ENCODE measurements at regions not wholly inside any gene's neighbourhood (a gene's known extent, or its start where the extent isn't known, plus 50 kb on each side); places are given as distances from the start of the nearest gene placed in this dataset.

DNA sequence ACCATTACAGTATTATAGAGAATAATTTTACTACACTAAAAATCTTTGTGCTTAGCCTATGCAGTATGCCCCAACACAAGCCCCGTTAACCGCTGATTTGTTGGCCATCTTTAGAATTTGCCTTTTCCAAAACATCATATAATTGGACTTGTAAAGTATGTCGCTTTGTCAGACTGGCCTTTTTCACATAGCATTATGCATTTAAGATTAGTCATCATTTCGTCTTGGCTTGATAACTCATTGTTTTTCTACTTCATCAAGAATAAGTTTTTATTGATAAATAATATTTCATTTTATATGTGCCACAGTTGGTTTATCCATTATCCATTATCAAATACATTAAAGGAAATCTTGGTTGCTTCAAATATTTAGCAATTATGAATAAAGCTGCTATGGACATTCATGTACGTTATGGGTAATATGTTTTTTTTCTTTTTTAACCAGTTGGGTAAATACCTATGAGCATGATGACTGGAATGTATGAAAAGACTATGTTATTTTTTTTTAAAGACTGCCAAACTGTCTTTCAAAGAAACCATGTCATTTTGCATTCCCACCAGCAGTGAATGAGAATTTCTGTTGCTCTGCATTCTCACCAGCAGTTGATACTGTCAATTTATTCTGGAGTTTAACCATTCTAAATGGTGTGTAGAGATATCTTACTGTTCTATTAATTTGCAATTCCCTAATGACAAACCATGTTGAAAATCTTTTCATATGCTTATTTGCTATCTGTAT is 273.1 kb upstream of the KCND2 start:
- TF ChIP-seq, protein P1, sequence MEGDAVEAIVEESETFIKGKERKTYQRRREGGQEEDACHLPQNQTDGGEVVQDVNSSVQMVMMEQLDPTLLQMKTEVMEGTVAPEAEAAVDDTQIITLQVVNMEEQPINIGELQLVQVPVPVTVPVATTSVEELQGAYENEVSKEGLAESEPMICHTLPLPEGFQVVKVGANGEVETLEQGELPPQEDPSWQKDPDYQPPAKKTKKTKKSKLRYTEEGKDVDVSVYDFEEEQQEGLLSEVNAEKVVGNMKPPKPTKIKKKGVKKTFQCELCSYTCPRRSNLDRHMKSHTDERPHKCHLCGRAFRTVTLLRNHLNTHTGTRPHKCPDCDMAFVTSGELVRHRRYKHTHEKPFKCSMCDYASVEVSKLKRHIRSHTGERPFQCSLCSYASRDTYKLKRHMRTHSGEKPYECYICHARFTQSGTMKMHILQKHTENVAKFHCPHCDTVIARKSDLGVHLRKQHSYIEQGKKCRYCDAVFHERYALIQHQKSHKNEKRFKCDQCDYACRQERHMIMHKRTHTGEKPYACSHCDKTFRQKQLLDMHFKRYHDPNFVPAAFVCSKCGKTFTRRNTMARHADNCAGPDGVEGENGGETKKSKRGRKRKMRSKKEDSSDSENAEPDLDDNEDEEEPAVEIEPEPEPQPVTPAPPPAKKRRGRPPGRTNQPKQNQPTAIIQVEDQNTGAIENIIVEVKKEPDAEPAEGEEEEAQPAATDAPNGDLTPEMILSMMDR (conservative IDR thresholded peaks at IDR 0.05; ENCODE audit: low read depth, low read length): no peak
- TF ChIP-seq EZH2 (IDR thresholded peaks at IDR 0.05; ENCODE audit: borderline replicate concordance, low read depth, low read length, poor library complexity, severe bottlenecking): no peak

Measured in A673 (cell line).